ENCODE measurements at regions not wholly inside any gene's neighbourhood (a gene's known extent, or its start where the extent isn't known, plus 50 kb on each side); places are given as distances from the start of the nearest gene placed in this dataset.

GRCh38 chr3:81931265-81932251, 170.1 kb upstream of the GBE1 start:
- DNase-seq (ENCODE audit: low read depth in 4 of 4, low spot score in 1 of 4): no peak

- DNase-seq (ENCODE audit: low read depth in 4 of 4, low spot score in 1 of 4): no peak
Observed at GRCh38 chr3:81929697-81930096, 168.3 kb upstream of the GBE1 start.

GRCh38 chr3:81927811-81928210, 166.4 kb upstream of the GBE1 start:
- DNase-seq (ENCODE audit: low read depth in 4 of 4, low spot score in 1 of 4): no peak

GRCh38 chr3:81925385-81925784, 163.9 kb upstream of the GBE1 start:
- no peak for DNase-seq (ENCODE audit: low read depth in 4 of 4, low spot score in 1 of 4)

GRCh38 chr3:81923038-81923437, 161.6 kb upstream of the GBE1 start:
- no peak for DNase-seq (ENCODE audit: low read depth in 4 of 4, low spot score in 1 of 4)

GRCh38 chr3:81922404-81922803, 161.0 kb upstream of the GBE1 start:
- DNase-seq (ENCODE audit: low read depth in 4 of 4, low spot score in 1 of 4): no peak

- DNase-seq (ENCODE audit: low read depth in 4 of 4, low spot score in 1 of 4): no peak
Observed at GRCh38 chr3:81920816-81921215, 159.4 kb upstream of the GBE1 start.

- DNase-seq (ENCODE audit: low read depth in 4 of 4, low spot score in 1 of 4): no peak
Observed at GRCh38 chr3:81916890-81917289, 155.4 kb upstream of the GBE1 start.

- DNase-seq (ENCODE audit: low read depth in 4 of 4, low spot score in 1 of 4): no peak
Observed at GRCh38 chr3:81913886-81914663, 152.6 kb upstream of the GBE1 start.

GRCh38 chr3:81911221-81911620, 149.8 kb upstream of the GBE1 start:
- DNase-seq (ENCODE audit: low read depth in 4 of 4, low spot score in 1 of 4): no peak

GRCh38 chr3:81910244-81910852, 148.9 kb upstream of the GBE1 start:
- DNase-seq (ENCODE audit: low read depth in 4 of 4, low spot score in 1 of 4): peak in 1 of 4 experiments; percentile 0

GRCh38 chr3:81909796-81910195, 148.4 kb upstream of the GBE1 start:
- no peak for DNase-seq (ENCODE audit: low read depth in 4 of 4, low spot score in 1 of 4)

GRCh38 chr3:81908561-81908960, 147.1 kb upstream of the GBE1 start:
- DNase-seq (ENCODE audit: low read depth in 4 of 4, low spot score in 1 of 4): no peak

GRCh38 chr3:81898336-81898735, 136.9 kb upstream of the GBE1 start:
- DNase-seq (ENCODE audit: low read depth in 4 of 4, low spot score in 1 of 4): no peak

- DNase-seq (ENCODE audit: low read depth in 4 of 4, low spot score in 1 of 4): no peak
Observed at GRCh38 chr3:81894598-81894997, 133.2 kb upstream of the GBE1 start.

- DNase-seq (ENCODE audit: low read depth in 4 of 4, low spot score in 1 of 4): no peak
Observed at GRCh38 chr3:81891055-81891895, 129.8 kb upstream of the GBE1 start.

- DNase-seq (ENCODE audit: low read depth in 4 of 4, low spot score in 1 of 4): no peak
Observed at GRCh38 chr3:81888914-81889557, 127.6 kb upstream of the GBE1 start.

GRCh38 chr3:81887448-81887847, 126.0 kb upstream of the GBE1 start:
- no peak for DNase-seq (ENCODE audit: low read depth in 4 of 4, low spot score in 1 of 4)

- no peak for DNase-seq (ENCODE audit: low read depth in 4 of 4, low spot score in 1 of 4)
Observed at GRCh38 chr3:81886081-81886480, 124.6 kb upstream of the GBE1 start.

GRCh38 chr3:81884791-81885190, 123.3 kb upstream of the GBE1 start:
- no peak for DNase-seq (ENCODE audit: low read depth in 4 of 4, low spot score in 1 of 4)

Data from stimulated activated CD4-positive, alpha-beta T cell treated with anti-CD3 and anti-CD28 coated beads, Interleukin-1b, Interleukin-23, amount 100 ng/mL, for 24 hours (primary cell).